ENCODE measurements at regions not wholly inside any gene's neighbourhood (a gene's known extent, or its start where the extent isn't known, plus 50 kb on each side); places are given as distances from the start of the nearest gene placed in this dataset.

DNA sequence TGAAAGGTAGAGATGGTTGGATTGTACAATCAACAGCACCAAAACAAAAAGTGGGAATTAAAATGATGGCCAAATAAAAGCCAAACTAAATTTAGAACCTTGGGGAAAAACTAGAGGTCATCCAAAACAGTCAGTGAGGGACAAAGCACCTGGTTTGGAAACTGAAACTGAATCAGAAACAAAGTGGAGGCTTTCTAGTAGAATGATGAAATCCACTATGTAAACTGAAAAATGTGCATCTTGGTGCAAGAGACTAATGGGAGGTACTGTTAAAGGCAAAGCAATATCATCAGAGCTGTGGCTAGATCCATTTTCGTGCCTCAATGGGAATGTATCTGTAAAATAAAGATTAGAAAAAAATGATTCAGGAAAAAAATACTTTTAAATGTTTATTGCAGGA lies 380.0 kb upstream of the GJE1 start:
- TF ChIP-seq, protein P1, sequence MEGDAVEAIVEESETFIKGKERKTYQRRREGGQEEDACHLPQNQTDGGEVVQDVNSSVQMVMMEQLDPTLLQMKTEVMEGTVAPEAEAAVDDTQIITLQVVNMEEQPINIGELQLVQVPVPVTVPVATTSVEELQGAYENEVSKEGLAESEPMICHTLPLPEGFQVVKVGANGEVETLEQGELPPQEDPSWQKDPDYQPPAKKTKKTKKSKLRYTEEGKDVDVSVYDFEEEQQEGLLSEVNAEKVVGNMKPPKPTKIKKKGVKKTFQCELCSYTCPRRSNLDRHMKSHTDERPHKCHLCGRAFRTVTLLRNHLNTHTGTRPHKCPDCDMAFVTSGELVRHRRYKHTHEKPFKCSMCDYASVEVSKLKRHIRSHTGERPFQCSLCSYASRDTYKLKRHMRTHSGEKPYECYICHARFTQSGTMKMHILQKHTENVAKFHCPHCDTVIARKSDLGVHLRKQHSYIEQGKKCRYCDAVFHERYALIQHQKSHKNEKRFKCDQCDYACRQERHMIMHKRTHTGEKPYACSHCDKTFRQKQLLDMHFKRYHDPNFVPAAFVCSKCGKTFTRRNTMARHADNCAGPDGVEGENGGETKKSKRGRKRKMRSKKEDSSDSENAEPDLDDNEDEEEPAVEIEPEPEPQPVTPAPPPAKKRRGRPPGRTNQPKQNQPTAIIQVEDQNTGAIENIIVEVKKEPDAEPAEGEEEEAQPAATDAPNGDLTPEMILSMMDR (IDR thresholded peaks at IDR 0.05) = no peak
- no peak for TF ChIP-seq POLR2A (IDR thresholded peaks at IDR 0.05)
